ENCODE measurements at regions not wholly inside any gene's neighbourhood (a gene's known extent, or its start where the extent isn't known, plus 50 kb on each side); places are given as distances from the start of the nearest gene placed in this dataset.

GRCh38 chr20:24100370-24101011 is 111.9 kb upstream of the GGTLC1 start:
- Histone ChIP-seq H3K4me3 (ENCODE audit: low read length) (no peak overlapping the region), H3K27ac (ENCODE audit: low read depth in 1 of 2, low read length in 2 of 2) (no peak overlapping the region), H3K27me3 (ENCODE audit: control insufficient read depth in 1 of 2, insufficient read depth in 2 of 2, low read length in 2 of 2) (no peaks in the 10 kb centered on the region), H3K9me3 (ENCODE audit: control insufficient read depth in 1 of 2, insufficient read depth in 1 of 2, low read length in 2 of 2) (no peaks in the 10 kb centered on the region), H3K4me1 (ENCODE audit: insufficient read depth, low read length) (peaks cover 5% of the 10 kb centered on the region), H3K36me3 (ENCODE audit: insufficient read depth, low read length) (no peaks in the 10 kb centered on the region)
- TF ChIP-seq CTCF (IDR thresholded peaks at IDR 0.05) = peak; percentile 80
- Mint-ChIP-seq H3K27me3 (peaks cover 5% of the 10 kb centered on the region), H3K4me1 (ENCODE audit: low read depth) (no peaks in the 10 kb centered on the region), H3K27ac (no peak overlapping the region), H3K4me3 (no peak overlapping the region), H3K36me3 (ENCODE audit: low read depth) (no peaks in the 10 kb centered on the region), H3K9me3 (no peaks in the 10 kb centered on the region)
- CTCF ChIA-PET = interaction anchor here (3.2 kb wide), 1 partner anchor 163 kb away, joined by 12 read pairs; no protein-coding TSS in a partner anchor
- DNase-seq = peak; percentile 17 to 79 (median 54)
- intact Hi-C loops (cut with DNase I, micrococcal nuclease) = loop anchor here (1.0 to 10.0 kb wide), 6 partner anchors 74 to 306 kb away; no protein-coding TSS in a partner anchor
- POLR2A ChIA-PET = no interaction called here
- ATAC-seq (ENCODE audit: poor library complexity) = peak; percentile 96

- Histone ChIP-seq H3K27me3 (ENCODE audit: control insufficient read depth in 1 of 2, insufficient read depth in 2 of 2, low read length in 2 of 2) (no peaks in the 10 kb centered on the region), H3K36me3 (ENCODE audit: insufficient read depth, low read length) (no peaks in the 10 kb centered on the region), H3K4me1 (ENCODE audit: insufficient read depth, low read length) (peaks cover 5% of the 10 kb centered on the region), H3K27ac (ENCODE audit: low read depth in 1 of 2, low read length in 2 of 2) (no peak overlapping the region), H3K4me3 (ENCODE audit: low read length) (no peak overlapping the region), H3K9me3 (ENCODE audit: control insufficient read depth in 1 of 2, insufficient read depth in 1 of 2, low read length in 2 of 2) (no peaks in the 10 kb centered on the region)
- Mint-ChIP-seq H3K4me3 (no peak overlapping the region), H3K36me3 (ENCODE audit: low read depth) (no peaks in the 10 kb centered on the region), H3K9me3 (no peaks in the 10 kb centered on the region), H3K27ac (no peak overlapping the region), H3K27me3 (no peaks in the 10 kb centered on the region), H3K4me1 (ENCODE audit: low read depth) (no peaks in the 10 kb centered on the region)
- ChIA-PET CTCF (interaction anchor here (3.2 kb wide), 1 partner anchor 161 kb away, joined by 12 read pairs; no protein-coding TSS in a partner anchor), POLR2A (no interaction called here)
- DNase-seq (no peak), ATAC-seq (ENCODE audit: poor library complexity) (no peak)
- intact Hi-C loops (cut with DNase I, micrococcal nuclease) = loop anchor here in 1 of 2 experiments (5.0 kb wide), 1 partner anchor 102 kb away; no protein-coding TSS in a partner anchor
- TF ChIP-seq CTCF (IDR thresholded peaks at IDR 0.05) = no peak
Measured at GRCh38 chr20:24098886-24099285, 110.3 kb upstream of the GGTLC1 start.

- Mint-ChIP-seq H3K27me3 (no peaks in the 10 kb centered on the region), H3K4me1 (ENCODE audit: low read depth) (no peaks in the 10 kb centered on the region), H3K27ac (no peak overlapping the region), H3K4me3 (no peak overlapping the region), H3K36me3 (ENCODE audit: low read depth) (no peaks in the 10 kb centered on the region), H3K9me3 (no peaks in the 10 kb centered on the region)
- Histone ChIP-seq H3K4me1 (ENCODE audit: insufficient read depth, low read length) (peaks cover 5% of the 10 kb centered on the region), H3K36me3 (ENCODE audit: insufficient read depth, low read length) (no peaks in the 10 kb centered on the region), H3K27ac (ENCODE audit: low read depth in 1 of 2, low read length in 2 of 2) (no peak overlapping the region), H3K9me3 (ENCODE audit: control insufficient read depth in 1 of 2, insufficient read depth in 1 of 2, low read length in 2 of 2) (no peaks in the 10 kb centered on the region), H3K27me3 (ENCODE audit: control insufficient read depth in 1 of 2, insufficient read depth in 2 of 2, low read length in 2 of 2) (no peaks in the 10 kb centered on the region), H3K4me3 (ENCODE audit: low read length) (no peak overlapping the region)
- ATAC-seq (ENCODE audit: poor library complexity) (no peak), DNase-seq (no peak)
- intact Hi-C loops (cut with DNase I, micrococcal nuclease) = loop anchor here in 1 of 2 experiments (5.0 kb wide), 1 partner anchor 100 kb away; no protein-coding TSS in a partner anchor
- CTCF ChIA-PET = interaction anchor here (3.2 kb wide), 1 partner anchor 160 kb away, joined by 12 read pairs; no protein-coding TSS in a partner anchor
- POLR2A ChIA-PET = no interaction called here
- TF ChIP-seq CTCF (IDR thresholded peaks at IDR 0.05) = no peak
Measured at GRCh38 chr20:24097506-24098245, 109.1 kb upstream of the GGTLC1 start.

Data from CD4-positive, alpha-beta T cell (primary cell).